Caco-2 (cell line): ENCODE measurements at regions not wholly inside any gene's neighbourhood (a gene's known extent, or its start where the extent isn't known, plus 50 kb on each side); places are given as distances from the start of the nearest gene placed in this dataset.

Experiments used
- BruUV-seq: library from RNA; stranded (reverse); fragments of 400-500 nt; replicated peaks from 2 replicates; lab custom pipeline; 2021; lab: Mats Ljungman, UMichigan
- CTCF ChIA-PET: fragments of 300-600 bp; sonication (Branson Sonifier 250); formaldehyde crosslinking; loops from one replicate; lab custom pipeline; 2022; ENCODE audit warnings: antibody characterized with exemption; lab: Charles Lee
- POLR2A ChIA-PET: fragments of 300-600 bp; sonication (Branson Sonifier 250); formaldehyde crosslinking; loops from one replicate; lab custom pipeline; 2022; ENCODE audit warnings: antibody characterized with exemption; lab: Charles Lee
- DNase-seq, 2 experiments: peaks; one replicate each; pipeline versions ENCODE4 v3.0.0 to v3.0.0-alpha.2; 2020 to 2022
- H3K27me3 ChIP-seq: replicated peaks from 2 replicates; pipeline ENCODE4 v1.6.0; 2011; ENCODE audit warnings: low read length; ENCODE audit not compliant: control insufficient read depth, insufficient read depth
- H3K36me3 ChIP-seq: 2 replicates; pipeline ENCODE4 v1.5.1; 2011; ENCODE audit warnings: low read length; ENCODE audit not compliant: control insufficient read depth, insufficient read depth
- H3K4me1 ChIP-seq: fragments of 250-450 bp; sonication (Bioruptor Pico); 2 replicates; pipeline ENCODE4 v1.5.1; 2020; ENCODE audit warnings: mild to moderate bottlenecking
- H3K4me3 ChIP-seq: 2 replicates; pipeline ENCODE4 v1.5.1; 2011; ENCODE audit warnings: low read depth, mild to moderate bottlenecking, control low read depth, low read length
- H3K9me3 ChIP-seq: fragments of 250-450 bp; sonication (Bioruptor Pico); 2 replicates; pipeline ENCODE4 v1.5.1; 2020; ENCODE audit warnings: mild to moderate bottlenecking, moderate library complexity
- H3K27ac Mint-ChIP-seq: one replicate; pipeline ENCODE4 v1.8.0; 2022; ENCODE audit warnings: mixed read lengths; ENCODE audit not compliant: unreplicated experiment
- H3K27me3 Mint-ChIP-seq: one replicate; pipeline ENCODE4 v1.8.0; 2022; ENCODE audit warnings: mixed read lengths; ENCODE audit not compliant: insufficient read depth, unreplicated experiment
- H3K36me3 Mint-ChIP-seq: one replicate; pipeline ENCODE4 v1.8.0; 2022; ENCODE audit warnings: mild to moderate bottlenecking, mixed read lengths; ENCODE audit not compliant: insufficient read depth, unreplicated experiment
- H3K4me1 Mint-ChIP-seq: one replicate; pipeline ENCODE4 v1.8.0; 2022; ENCODE audit warnings: low read depth, mixed read lengths; ENCODE audit not compliant: unreplicated experiment
- H3K4me3 Mint-ChIP-seq: one replicate; pipeline ENCODE4 v1.8.0; 2022; ENCODE audit warnings: mild to moderate bottlenecking, moderate library complexity, mixed read lengths; ENCODE audit not compliant: unreplicated experiment
- H3K9me3 Mint-ChIP-seq: one replicate; pipeline ENCODE4 v1.8.0; 2022; ENCODE audit warnings: mixed read lengths; ENCODE audit not compliant: unreplicated experiment
- intact Hi-C: fragments of 100-400 bp; cut with micrococcal nuclease; formaldehyde crosslinking; loops from one replicate; pipeline ENCODE4 v1.10.0; 2022; ENCODE audit not compliant: unreplicated experiment
- TF ChIP-seq, protein P1 (sequence below), 2 experiments: fragments of 200-600 bp in 1 of 2; IDR thresholded peaks; 1 replicate in 1 of 2; 2 replicates in 1 of 2; pipeline versions ENCODE4 v1.5.1 to v1.8.0; 2011 to 2022; ENCODE audit warnings: antibody characterized with exemption in 1 of 2, control low read depth in 1 of 2, inconsistent platforms in 1 of 2, low read depth in 1 of 2, low read length in 1 of 2, mild to moderate bottlenecking in 1 of 2, moderate library complexity in 1 of 2; ENCODE audit not compliant: insufficient read depth in 1 of 2, severe bottlenecking in 1 of 2, unreplicated experiment in 1 of 2

DNA sequence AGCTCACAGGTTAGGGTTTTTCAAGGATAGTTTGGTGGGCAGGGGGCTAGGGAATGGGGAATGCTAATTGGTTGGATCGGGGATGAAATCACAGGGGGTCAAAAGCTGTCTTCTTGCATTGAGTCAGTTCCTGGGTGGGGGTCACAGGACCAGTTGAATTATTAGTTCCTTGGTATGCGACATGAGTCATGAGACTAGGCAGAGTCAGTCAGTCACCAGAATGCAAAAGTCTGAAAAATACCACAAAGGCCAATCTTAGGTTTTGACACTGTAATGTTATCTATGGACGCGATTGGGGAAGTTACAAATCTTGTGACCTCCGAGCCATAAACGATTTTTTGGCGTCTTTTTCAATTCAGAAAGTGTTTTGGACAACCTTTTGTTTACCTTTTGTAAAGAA, 101.2 kb downstream of the ZNF519 start:
- no peaks in the 10 kb centered on the region for H3K36me3 Mint-ChIP-seq
- no peaks in the 10 kb centered on the region for H3K36me3 ChIP-seq
- H3K9me3 Mint-ChIP-seq: no peaks in the 10 kb centered on the region
- H3K27ac Mint-ChIP-seq: no peak overlapping the region
- intact Hi-C loops: no loop called here
- no TSS peak for BruUV-seq
- ChIA-PET POLR2A (no interaction called here), CTCF (no interaction called here)
- peaks cover 8% of the 10 kb centered on the region for H3K27me3 Mint-ChIP-seq
- no peaks in the 10 kb centered on the region for H3K4me1 ChIP-seq
- H3K4me3 Mint-ChIP-seq: no peak overlapping the region
- H3K4me3 ChIP-seq: no peak overlapping the region
- H3K9me3 ChIP-seq: no peaks in the 10 kb centered on the region
- TF ChIP-seq, protein P1, sequence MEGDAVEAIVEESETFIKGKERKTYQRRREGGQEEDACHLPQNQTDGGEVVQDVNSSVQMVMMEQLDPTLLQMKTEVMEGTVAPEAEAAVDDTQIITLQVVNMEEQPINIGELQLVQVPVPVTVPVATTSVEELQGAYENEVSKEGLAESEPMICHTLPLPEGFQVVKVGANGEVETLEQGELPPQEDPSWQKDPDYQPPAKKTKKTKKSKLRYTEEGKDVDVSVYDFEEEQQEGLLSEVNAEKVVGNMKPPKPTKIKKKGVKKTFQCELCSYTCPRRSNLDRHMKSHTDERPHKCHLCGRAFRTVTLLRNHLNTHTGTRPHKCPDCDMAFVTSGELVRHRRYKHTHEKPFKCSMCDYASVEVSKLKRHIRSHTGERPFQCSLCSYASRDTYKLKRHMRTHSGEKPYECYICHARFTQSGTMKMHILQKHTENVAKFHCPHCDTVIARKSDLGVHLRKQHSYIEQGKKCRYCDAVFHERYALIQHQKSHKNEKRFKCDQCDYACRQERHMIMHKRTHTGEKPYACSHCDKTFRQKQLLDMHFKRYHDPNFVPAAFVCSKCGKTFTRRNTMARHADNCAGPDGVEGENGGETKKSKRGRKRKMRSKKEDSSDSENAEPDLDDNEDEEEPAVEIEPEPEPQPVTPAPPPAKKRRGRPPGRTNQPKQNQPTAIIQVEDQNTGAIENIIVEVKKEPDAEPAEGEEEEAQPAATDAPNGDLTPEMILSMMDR (IDR thresholded peaks at IDR 0.05; ENCODE audit: insufficient read depth in 1 of 2, low read depth in 1 of 2, low read length in 1 of 2, severe bottlenecking in 1 of 2, unreplicated experiment in 1 of 2): no peak
- no peak for DNase-seq
- no peaks in the 10 kb centered on the region for H3K4me1 Mint-ChIP-seq
- H3K27me3 ChIP-seq: no peaks in the 10 kb centered on the region

DNA sequence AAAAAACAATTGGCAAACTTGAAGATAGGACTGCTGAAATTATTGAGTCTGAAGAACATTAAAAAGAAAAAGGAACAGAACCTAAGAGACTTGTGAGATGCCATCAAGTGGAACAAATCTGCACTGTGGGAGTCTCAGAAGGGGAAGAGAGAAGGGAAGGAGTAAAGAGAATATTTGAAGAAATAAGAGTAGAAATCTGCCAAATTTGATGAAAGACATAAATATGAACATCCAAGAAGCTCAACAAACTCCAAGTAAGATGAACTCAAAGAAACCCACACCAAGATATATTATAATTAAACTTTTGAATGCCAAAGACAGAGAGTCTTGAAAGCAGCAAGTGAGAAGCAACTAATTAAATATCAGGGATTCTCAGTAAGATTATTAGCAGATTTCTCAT, 102.7 kb downstream of the ZNF519 start:
- intact Hi-C loops: no loop called here
- BruUV-seq: no TSS peak
- Mint-ChIP-seq H3K9me3 (no peaks in the 10 kb centered on the region), H3K4me1 (no peaks in the 10 kb centered on the region), H3K4me3 (no peak overlapping the region), H3K27ac (no peak overlapping the region), H3K27me3 (no peaks in the 10 kb centered on the region), H3K36me3 (no peaks in the 10 kb centered on the region)
- DNase-seq: no peak
- Histone ChIP-seq H3K36me3 (no peaks in the 10 kb centered on the region), H3K4me3 (no peak overlapping the region), H3K4me1 (no peaks in the 10 kb centered on the region), H3K9me3 (no peaks in the 10 kb centered on the region), H3K27me3 (no peaks in the 10 kb centered on the region)
- TF ChIP-seq, protein P1 (IDR thresholded peaks at IDR 0.05; ENCODE audit: insufficient read depth in 1 of 2, low read depth in 1 of 2, low read length in 1 of 2, severe bottlenecking in 1 of 2, unreplicated experiment in 1 of 2): no peak
- ChIA-PET CTCF (no interaction called here), POLR2A (no interaction called here)

DNA sequence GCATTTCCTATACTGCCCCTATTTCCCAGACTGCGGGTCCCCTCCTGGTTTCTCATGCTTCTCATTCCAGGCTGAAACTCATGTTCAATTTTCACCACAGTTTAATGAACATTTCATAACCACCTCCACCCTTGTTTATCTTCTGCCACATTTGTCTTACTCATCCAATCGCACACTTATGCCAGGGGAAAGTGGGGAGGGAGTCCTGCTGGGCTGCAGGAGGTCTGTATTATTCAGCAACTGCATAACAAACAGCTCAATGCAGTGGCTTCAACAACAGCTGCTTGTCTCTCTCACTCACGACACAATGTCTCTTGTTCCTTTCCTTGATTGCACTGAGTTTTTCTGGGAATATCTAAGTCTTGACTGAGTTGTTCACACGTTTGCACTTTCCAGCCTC, 106.0 kb downstream of the ZNF519 start:
- no peaks in the 10 kb centered on the region for H3K36me3 Mint-ChIP-seq
- H3K4me3 ChIP-seq: no peak overlapping the region
- ChIA-PET CTCF (no interaction called here), POLR2A (no interaction called here)
- no peak overlapping the region for H3K27ac Mint-ChIP-seq
- no peaks in the 10 kb centered on the region for H3K9me3 Mint-ChIP-seq
- BruUV-seq: no TSS peak
- H3K27me3 Mint-ChIP-seq: peaks cover 3% of the 10 kb centered on the region
- H3K27me3 ChIP-seq: no peaks in the 10 kb centered on the region
- no peaks in the 10 kb centered on the region for H3K9me3 ChIP-seq
- TF ChIP-seq, protein P1 (IDR thresholded peaks at IDR 0.05; ENCODE audit: insufficient read depth in 1 of 2, low read depth in 1 of 2, low read length in 1 of 2, severe bottlenecking in 1 of 2, unreplicated experiment in 1 of 2): no peak
- no peaks in the 10 kb centered on the region for H3K4me1 Mint-ChIP-seq
- H3K36me3 ChIP-seq: no peaks in the 10 kb centered on the region
- no peaks in the 10 kb centered on the region for H3K4me1 ChIP-seq
- H3K4me3 Mint-ChIP-seq: no peak overlapping the region
- intact Hi-C loops: no loop called here
- no peak for DNase-seq
